ENCODE measurements at regions not wholly inside any gene's neighbourhood (a gene's known extent, or its start where the extent isn't known, plus 50 kb on each side); places are given as distances from the start of the nearest gene placed in this dataset.

DNA sequence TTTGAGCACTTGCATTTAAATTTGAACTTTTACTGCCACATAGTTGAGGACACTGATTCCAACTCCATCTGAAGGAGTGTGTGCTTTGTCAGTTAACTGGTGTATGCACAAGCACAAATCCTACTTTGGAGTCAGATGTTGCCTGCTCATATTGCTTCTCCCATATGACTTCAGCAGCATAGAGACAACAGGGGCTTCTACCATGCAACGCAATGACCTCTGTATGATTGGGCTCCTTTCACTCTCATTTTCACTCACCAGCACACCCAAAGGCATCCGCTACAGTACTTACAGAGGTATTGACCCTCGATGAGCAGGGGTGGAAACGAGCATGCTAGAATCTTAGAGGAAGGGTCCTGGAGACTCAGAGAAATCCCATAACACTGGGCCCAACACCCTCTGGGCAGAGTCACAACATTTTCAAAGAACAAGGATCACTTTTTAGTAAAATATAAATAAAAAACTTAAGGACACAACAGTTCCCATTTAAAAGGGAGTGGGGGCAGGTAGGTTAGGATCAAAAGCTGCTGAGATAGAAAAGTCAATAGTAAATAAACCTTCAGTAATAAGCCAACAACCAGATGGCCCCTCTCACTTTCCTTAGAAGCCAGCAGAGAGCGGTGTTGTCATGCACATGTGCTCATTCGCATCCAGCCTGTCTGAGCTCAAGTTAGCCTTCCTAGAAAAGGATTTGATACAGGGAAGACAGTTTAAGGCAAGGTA, 203.8 kb downstream of the SNCAIP start:
- TF ChIP-seq POLR2A (IDR thresholded peaks at IDR 0.05; ENCODE audit: low read length), result no peak
- no peak for TF ChIP-seq GATA1 (IDR thresholded peaks at IDR 0.05; ENCODE audit: low read depth, low read length)

Data from erythroblast (primary cell).